22Rv1 (cell line): ENCODE measurements at regions not wholly inside any gene's neighbourhood (a gene's known extent, or its start where the extent isn't known, plus 50 kb on each side); places are given as distances from the start of the nearest gene placed in this dataset.

Experiments used
- ZFX ChIP-seq: fragments of 450-650 bp; IDR thresholded peaks from 2 replicates; pipeline ENCODE4 v1.6.1; 2017; ENCODE audit warnings: antibody characterized with exemption, borderline replicate concordance
- TF ChIP-seq, protein P1 (sequence below): fragments of 450-650 bp; IDR thresholded peaks from 2 replicates; pipeline ENCODE4 v1.5.1; 2017; ENCODE audit warnings: mild to moderate bottlenecking

GRCh38 chr2:23096906-23097602 lies 287.9 kb upstream of the KLHL29 start:
- TF ChIP-seq, protein P1, sequence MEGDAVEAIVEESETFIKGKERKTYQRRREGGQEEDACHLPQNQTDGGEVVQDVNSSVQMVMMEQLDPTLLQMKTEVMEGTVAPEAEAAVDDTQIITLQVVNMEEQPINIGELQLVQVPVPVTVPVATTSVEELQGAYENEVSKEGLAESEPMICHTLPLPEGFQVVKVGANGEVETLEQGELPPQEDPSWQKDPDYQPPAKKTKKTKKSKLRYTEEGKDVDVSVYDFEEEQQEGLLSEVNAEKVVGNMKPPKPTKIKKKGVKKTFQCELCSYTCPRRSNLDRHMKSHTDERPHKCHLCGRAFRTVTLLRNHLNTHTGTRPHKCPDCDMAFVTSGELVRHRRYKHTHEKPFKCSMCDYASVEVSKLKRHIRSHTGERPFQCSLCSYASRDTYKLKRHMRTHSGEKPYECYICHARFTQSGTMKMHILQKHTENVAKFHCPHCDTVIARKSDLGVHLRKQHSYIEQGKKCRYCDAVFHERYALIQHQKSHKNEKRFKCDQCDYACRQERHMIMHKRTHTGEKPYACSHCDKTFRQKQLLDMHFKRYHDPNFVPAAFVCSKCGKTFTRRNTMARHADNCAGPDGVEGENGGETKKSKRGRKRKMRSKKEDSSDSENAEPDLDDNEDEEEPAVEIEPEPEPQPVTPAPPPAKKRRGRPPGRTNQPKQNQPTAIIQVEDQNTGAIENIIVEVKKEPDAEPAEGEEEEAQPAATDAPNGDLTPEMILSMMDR: no peak
- no peak for TF ChIP-seq ZFX
